ENCODE measurements at regions not wholly inside any gene's neighbourhood (a gene's known extent, or its start where the extent isn't known, plus 50 kb on each side); places are given as distances from the start of the nearest gene placed in this dataset.

DNA sequence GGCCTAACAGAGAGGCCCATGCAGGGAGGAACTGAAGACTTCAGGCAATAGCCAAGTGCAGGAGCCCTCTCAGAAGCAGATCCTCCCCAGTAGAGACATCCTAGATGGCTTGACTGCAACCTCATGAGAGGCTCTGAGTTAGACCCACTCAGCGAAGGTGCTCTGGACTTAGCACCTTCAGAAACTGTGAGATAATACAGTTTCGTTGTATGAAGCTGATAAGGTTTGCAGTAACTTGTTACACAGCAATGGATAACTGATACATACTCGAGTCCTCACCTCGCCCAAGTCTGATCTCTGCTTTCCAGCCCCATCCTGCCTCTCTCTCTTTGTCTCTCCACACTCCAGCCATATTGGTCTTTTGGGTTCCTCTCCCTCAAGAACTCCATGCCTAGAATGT is 136.4 kb upstream of the EEPD1 start:
- CTCF ChIA-PET = interaction anchor here (0.6 kb wide), 2 partner anchors 125 to 393 kb away, joined by 3 to 4 read pairs; no protein-coding TSS in a partner anchor
- no peak for DNase-seq (ENCODE audit: unreplicated experiment)
- intact Hi-C loops (cut with micrococcal nuclease) = no loop called here
- TF ChIP-seq CTCF (IDR thresholded peaks at IDR 0.05; ENCODE audit: unreplicated experiment) = no peak
- POLR2A ChIA-PET = no interaction called here
- Mint-ChIP-seq H3K4me1 (ENCODE audit: insufficient read depth, unreplicated experiment) (peaks cover 1% of the 10 kb centered on the region), H3K9me3 (ENCODE audit: unreplicated experiment) (no peaks in the 10 kb centered on the region), H3K4me3 (ENCODE audit: unreplicated experiment) (no peak overlapping the region), H3K27ac (ENCODE audit: low read depth, unreplicated experiment) (no peak overlapping the region), H3K36me3 (ENCODE audit: insufficient read depth, unreplicated experiment) (no peaks in the 10 kb centered on the region), H3K27me3 (ENCODE audit: insufficient read depth, unreplicated experiment) (no peaks in the 10 kb centered on the region)
- no TSS peak for BruUV-seq (replicated peaks)

- no peak overlapping the region for H3K27ac Mint-ChIP-seq (ENCODE audit: low read depth, unreplicated experiment)
- BruUV-seq (replicated peaks) = no TSS peak
- H3K9me3 Mint-ChIP-seq (ENCODE audit: unreplicated experiment) = no peaks in the 10 kb centered on the region
- peaks cover 6% of the 10 kb centered on the region for H3K4me1 Mint-ChIP-seq (ENCODE audit: insufficient read depth, unreplicated experiment)
- H3K27me3 Mint-ChIP-seq (ENCODE audit: insufficient read depth, unreplicated experiment) = no peaks in the 10 kb centered on the region
- no peaks in the 10 kb centered on the region for H3K36me3 Mint-ChIP-seq (ENCODE audit: insufficient read depth, unreplicated experiment)
- no peak for TF ChIP-seq CTCF (IDR thresholded peaks at IDR 0.05; ENCODE audit: unreplicated experiment)
- H3K4me3 Mint-ChIP-seq (ENCODE audit: unreplicated experiment) = no peak overlapping the region
- CTCF ChIA-PET = interaction anchor here (0.6 kb wide), 2 partner anchors 124 to 393 kb away, joined by 3 to 4 read pairs; no protein-coding TSS in a partner anchor
- intact Hi-C loops (cut with micrococcal nuclease) = no loop called here
- POLR2A ChIA-PET = no interaction called here
- no peak for DNase-seq (ENCODE audit: unreplicated experiment)
Measured at GRCh38 chr7:36017111-36017510, 135.9 kb upstream of the EEPD1 start.

DNA sequence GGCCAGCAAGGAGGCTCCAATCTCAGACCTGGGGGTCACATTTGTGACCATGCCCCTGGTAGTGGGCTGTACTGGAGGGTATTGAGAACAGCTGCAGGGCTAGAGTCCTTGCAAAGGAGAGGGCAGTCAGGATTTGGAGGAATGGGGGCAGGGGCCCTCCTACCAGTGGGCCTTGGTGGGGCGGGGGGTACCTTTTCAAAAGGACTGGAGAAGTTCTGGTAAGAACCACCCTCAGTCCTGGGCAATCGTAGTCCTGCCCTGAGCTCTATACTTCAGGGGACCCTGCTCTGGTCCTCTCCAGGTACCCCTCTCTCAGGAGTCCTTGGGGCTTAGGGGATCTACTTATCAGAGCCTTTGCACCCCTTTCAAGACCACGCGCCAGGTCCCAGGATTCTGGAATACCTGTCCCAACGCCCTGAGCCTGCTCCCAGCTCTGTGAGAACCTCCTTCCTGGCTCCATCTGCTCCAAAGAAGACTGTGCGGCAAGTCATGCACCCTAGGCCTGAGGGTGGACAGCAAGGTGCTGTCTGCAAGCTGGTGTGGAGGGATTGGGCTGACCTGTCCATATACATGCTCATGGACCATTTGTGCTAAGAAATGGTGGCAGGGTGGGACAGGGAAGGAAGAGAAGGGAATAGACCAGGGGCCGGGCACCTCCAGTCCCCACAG is 134.1 kb upstream of the EEPD1 start:
- intact Hi-C loops (cut with micrococcal nuclease) = no loop called here
- no TSS peak for BruUV-seq (replicated peaks)
- no peak for DNase-seq (ENCODE audit: unreplicated experiment)
- H3K36me3 Mint-ChIP-seq (ENCODE audit: insufficient read depth, unreplicated experiment) = no peaks in the 10 kb centered on the region
- ChIA-PET POLR2A (no interaction called here), CTCF (interaction anchor here (0.6 kb wide), 1 partner anchor 30 kb away, joined by 3 read pairs; no protein-coding TSS in a partner anchor)
- H3K27ac Mint-ChIP-seq (ENCODE audit: low read depth, unreplicated experiment) = no peak overlapping the region
- no peak for TF ChIP-seq CTCF (IDR thresholded peaks at IDR 0.05; ENCODE audit: unreplicated experiment)
- H3K4me1 Mint-ChIP-seq (ENCODE audit: insufficient read depth, unreplicated experiment) = peaks cover 8% of the 10 kb centered on the region
- no peak overlapping the region for H3K4me3 Mint-ChIP-seq (ENCODE audit: unreplicated experiment)
- H3K27me3 Mint-ChIP-seq (ENCODE audit: insufficient read depth, unreplicated experiment) = no peaks in the 10 kb centered on the region
- H3K9me3 Mint-ChIP-seq (ENCODE audit: unreplicated experiment) = no peaks in the 10 kb centered on the region

- no peak for DNase-seq (ENCODE audit: unreplicated experiment)
- TF ChIP-seq CTCF (IDR thresholded peaks at IDR 0.05; ENCODE audit: unreplicated experiment) = no peak
- no peaks in the 10 kb centered on the region for H3K27me3 Mint-ChIP-seq (ENCODE audit: insufficient read depth, unreplicated experiment)
- intact Hi-C loops (cut with micrococcal nuclease) = no loop called here
- H3K4me1 Mint-ChIP-seq (ENCODE audit: insufficient read depth, unreplicated experiment) = peaks cover 8% of the 10 kb centered on the region
- no TSS peak for BruUV-seq (replicated peaks)
- no peaks in the 10 kb centered on the region for H3K9me3 Mint-ChIP-seq (ENCODE audit: unreplicated experiment)
- ChIA-PET CTCF (interaction anchor here (1.5 kb wide), 1 partner anchor 8 kb away, joined by 4 read pairs; no protein-coding TSS in a partner anchor), POLR2A (no interaction called here)
- no peak overlapping the region for H3K4me3 Mint-ChIP-seq (ENCODE audit: unreplicated experiment)
- no peaks in the 10 kb centered on the region for H3K36me3 Mint-ChIP-seq (ENCODE audit: insufficient read depth, unreplicated experiment)
- H3K27ac Mint-ChIP-seq (ENCODE audit: low read depth, unreplicated experiment) = no peak overlapping the region
Measured at GRCh38 chr7:36019538-36019937, 133.5 kb upstream of the EEPD1 start.

Measured in MCF 10A (cell line).